Sigmoid colon (tissue), 6 donors: ENCODE measurements at regions not wholly inside any gene's neighbourhood (a gene's known extent, or its start where the extent isn't known, plus 50 kb on each side); places are given as distances from the start of the nearest gene placed in this dataset.

Experiments used
- DNase-seq: peaks from one replicate; pipeline ENCODE4 v3.0.0-alpha.2; 2019
- H3K27ac ChIP-seq, 4 donors: fragments of 200-600 bp; sonication (generic); one replicate each; pipeline ENCODE4 v1.5.1; 2016 to 2019; ENCODE audit warnings: mild to moderate bottlenecking in 1 of 4
- H3K27me3 ChIP-seq, 3 donors: fragments of 200-600 bp; sonication (generic); one replicate each; pipeline ENCODE4 v1.5.1; 2019; ENCODE audit warnings: mild to moderate bottlenecking in 1 of 3
- H3K36me3 ChIP-seq, 4 donors: fragments of 200-600 bp; sonication (generic); one replicate each; pipeline ENCODE4 v1.5.1; 2016 to 2019
- H3K4me1 ChIP-seq, 4 donors: fragments of 200-600 bp; sonication (generic); one replicate each; pipeline ENCODE4 v1.5.1; 2017 to 2019
- H3K4me3 ChIP-seq, 4 donors: fragments of 200-600 bp; sonication (generic); one replicate each; pipeline ENCODE4 v1.5.1; 2017 to 2019; ENCODE audit warnings: mild to moderate bottlenecking in 2 of 4, moderate library complexity in 1 of 4
- H3K9me3 ChIP-seq, 4 donors: fragments of 200-600 bp in 3 of 4; sonication (generic) in 3 of 4; one replicate each; pipeline versions ENCODE4 v1.5.1 to v1.6.1; 2013 to 2019
- EP300 ChIP-seq, 4 donors: sonication (generic); formaldehyde crosslinking; IDR thresholded peaks; one replicate each; pipeline ENCODE4 v1.6.1; 2017; ENCODE audit warnings: antibody characterized with exemption in 4 of 4
- POLR2A ChIP-seq, 2 donors: fragments of 450-650 bp; IDR thresholded peaks; one replicate each; pipeline ENCODE4 v1.6.1; 2016; ENCODE audit warnings: antibody characterized with exemption in 2 of 2, mild to moderate bottlenecking in 2 of 2, moderate library complexity in 2 of 2
- POLR2AphosphoS5 ChIP-seq, 4 donors: sonication (generic); formaldehyde crosslinking; IDR thresholded peaks; one replicate each; pipeline ENCODE4 v1.6.1; 2017; ENCODE audit warnings: antibody characterized with exemption in 4 of 4
- WGBS, 2 donors: extraction: QIAGEN DNeasy Blood & Tissue Kit; methylation state at CpG; one replicate each; pipeline ENCODE4 v1.1.7; 2013; 5-methylcytosine and 5-hydroxymethylcytosine counted together
- intact Hi-C: fragments of 100-400 bp; cut with DNase I; formaldehyde crosslinking; loops from one replicate; pipeline ENCODE4 v1.15.1; 2023
- TF ChIP-seq, protein P1 (sequence below), 4 experiments: fragments of 450-650 bp in 3 of 4; fragments of 200-600 bp in 1 of 4; IDR thresholded peaks; one replicate each; pipeline ENCODE4 v1.5.1; 2016 to 2019; ENCODE audit warnings: antibody characterized with exemption in 4 of 4, mild to moderate bottlenecking in 3 of 4, moderate library complexity in 2 of 4
- donor health status: healthy with polysubstance abuse.
- donor health status: healthy.

DNA sequence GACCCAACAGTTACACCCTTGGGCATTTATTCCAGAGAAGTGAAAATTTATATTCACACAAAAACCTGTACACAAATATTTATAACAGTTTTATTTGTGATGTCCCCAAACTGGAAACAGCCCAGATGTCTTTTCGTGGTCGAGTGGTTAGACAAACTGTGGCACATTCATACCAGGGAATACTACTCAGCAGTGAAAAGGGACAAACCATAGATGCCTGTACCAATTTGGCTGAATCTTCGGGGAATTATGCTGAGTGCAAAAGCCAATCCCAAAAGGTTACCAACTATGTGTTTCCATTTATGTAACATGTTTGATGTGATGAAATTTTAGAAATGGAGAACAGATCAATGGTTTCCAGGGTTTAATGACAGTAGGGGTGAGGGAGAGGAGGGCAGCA, 154.3 kb downstream of the GLI2 start:
- Histone ChIP-seq H3K9me3 (no peaks in the 10 kb centered on the region), H3K4me3 (no peak overlapping the region), H3K27ac (no peak overlapping the region), H3K36me3 (no peaks in the 10 kb centered on the region), H3K27me3 (no peaks in the 10 kb centered on the region), H3K4me1 (peaks cover 0 to 19% (median 12%) of the 10 kb centered on the region in 4 donors)
- intact Hi-C loops = no loop called here
- DNase-seq = no peak
- TF ChIP-seq POLR2AphosphoS5 (IDR thresholded peaks at IDR 0.05) (no peak), EP300 (IDR thresholded peaks at IDR 0.05) (no peak), POLR2A (IDR thresholded peaks at IDR 0.05) (no peak)
- TF ChIP-seq, protein P1, sequence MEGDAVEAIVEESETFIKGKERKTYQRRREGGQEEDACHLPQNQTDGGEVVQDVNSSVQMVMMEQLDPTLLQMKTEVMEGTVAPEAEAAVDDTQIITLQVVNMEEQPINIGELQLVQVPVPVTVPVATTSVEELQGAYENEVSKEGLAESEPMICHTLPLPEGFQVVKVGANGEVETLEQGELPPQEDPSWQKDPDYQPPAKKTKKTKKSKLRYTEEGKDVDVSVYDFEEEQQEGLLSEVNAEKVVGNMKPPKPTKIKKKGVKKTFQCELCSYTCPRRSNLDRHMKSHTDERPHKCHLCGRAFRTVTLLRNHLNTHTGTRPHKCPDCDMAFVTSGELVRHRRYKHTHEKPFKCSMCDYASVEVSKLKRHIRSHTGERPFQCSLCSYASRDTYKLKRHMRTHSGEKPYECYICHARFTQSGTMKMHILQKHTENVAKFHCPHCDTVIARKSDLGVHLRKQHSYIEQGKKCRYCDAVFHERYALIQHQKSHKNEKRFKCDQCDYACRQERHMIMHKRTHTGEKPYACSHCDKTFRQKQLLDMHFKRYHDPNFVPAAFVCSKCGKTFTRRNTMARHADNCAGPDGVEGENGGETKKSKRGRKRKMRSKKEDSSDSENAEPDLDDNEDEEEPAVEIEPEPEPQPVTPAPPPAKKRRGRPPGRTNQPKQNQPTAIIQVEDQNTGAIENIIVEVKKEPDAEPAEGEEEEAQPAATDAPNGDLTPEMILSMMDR (IDR thresholded peaks at IDR 0.05) = no peak
- WGBS, 2 donors = 75 to 85% methylated on average over 3 of the region's 3 CpGs

DNA sequence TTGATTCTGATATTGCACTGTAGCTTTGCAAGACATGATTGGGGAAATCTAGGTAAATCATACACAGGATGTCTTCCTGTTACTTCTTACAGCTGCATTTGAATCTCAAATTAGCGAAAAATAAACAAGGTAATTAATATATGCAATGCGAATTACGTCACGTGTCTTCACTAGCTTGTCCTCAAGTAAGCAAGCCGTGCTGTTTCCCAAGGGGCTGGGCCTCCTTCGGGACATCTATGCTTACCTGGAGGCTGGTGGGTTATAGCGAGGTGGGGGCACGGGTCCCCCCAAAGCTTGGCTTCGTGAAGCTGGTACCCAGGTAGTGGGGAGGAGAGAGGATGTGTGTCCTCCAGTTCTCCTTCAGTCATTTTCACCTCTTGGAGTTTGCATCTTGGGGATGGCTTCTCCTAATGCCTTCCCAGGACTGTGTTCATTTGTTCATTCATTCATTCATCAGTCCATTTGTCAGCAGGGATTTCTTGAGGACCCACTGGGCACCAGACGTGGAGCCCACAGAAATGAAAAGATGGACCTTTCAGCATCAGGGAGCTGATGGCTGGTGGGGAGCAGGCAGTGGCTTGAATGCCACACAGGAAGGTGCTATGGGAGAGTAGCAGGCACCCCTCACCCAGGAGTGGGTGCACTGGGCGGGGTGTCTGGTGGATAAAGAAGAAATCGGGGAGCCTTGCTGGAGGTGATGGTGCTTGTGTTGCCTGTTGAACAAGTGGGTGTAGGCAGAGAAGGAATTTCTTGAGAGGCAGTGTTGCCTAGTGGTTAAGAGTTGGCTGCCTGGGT, 155.1 kb downstream of the GLI2 start:
- TF ChIP-seq, protein P1 (IDR thresholded peaks at IDR 0.05) = no peak
- TF ChIP-seq EP300 (IDR thresholded peaks at IDR 0.05) = no peak
- no peak for TF ChIP-seq POLR2A (IDR thresholded peaks at IDR 0.05)
- no peak for TF ChIP-seq POLR2AphosphoS5 (IDR thresholded peaks at IDR 0.05)
- Histone ChIP-seq H3K4me3 (no peak overlapping the region), H3K4me1 (peaks cover 0 to 19% (median 12%) of the 10 kb centered on the region in 4 donors), H3K36me3 (no peaks in the 10 kb centered on the region), H3K27me3 (no peaks in the 10 kb centered on the region), H3K9me3 (no peaks in the 10 kb centered on the region), H3K27ac (no peak overlapping the region)
- intact Hi-C loops = no loop called here
- DNase-seq = no peak
- WGBS, 2 donors = 86 to 91% methylated on average over 12 of the region's 12 CpGs

DNA sequence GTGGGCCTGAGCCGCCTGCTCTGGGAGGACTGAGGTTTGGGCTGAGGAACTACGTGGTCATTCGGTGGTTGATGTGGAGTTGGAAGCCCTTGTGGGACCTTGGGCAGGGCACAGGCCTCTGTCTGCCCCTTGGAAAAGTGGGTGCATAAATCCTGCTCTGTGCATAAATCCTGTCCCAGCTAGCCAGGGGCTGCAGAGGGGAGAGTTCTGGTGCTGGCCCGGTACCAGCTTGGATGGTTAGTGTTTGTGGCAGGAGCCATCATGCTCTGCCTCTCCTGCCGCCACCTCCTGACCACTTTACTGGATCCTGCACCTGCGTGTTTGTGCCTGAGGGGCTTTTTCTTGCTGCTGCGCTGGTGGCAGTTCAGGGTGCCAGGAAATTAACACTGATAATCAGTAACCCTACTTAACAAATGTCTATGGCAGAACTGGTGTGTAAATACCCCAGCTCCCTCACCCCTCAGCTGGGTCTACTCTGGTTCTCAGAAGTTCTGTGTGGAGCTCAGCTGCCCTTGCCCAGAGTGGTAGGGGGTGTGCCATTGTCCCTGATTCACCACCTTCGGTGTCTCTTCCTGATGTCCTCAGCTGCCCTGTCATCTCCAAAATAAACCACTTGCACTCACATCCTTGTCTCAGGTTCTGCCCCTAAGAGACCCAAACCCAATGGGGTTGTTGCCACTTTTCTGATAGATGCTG, 156.8 kb downstream of the GLI2 start:
- intact Hi-C loops = no loop called here
- whole genome bisulfite sequencing, 2 donors = 94 to 96% methylated on average over 8 of the region's 8 CpGs
- DNase-seq = no peak
- Histone ChIP-seq H3K9me3 (no peaks in the 10 kb centered on the region), H3K27ac (no peak overlapping the region), H3K4me3 (no peak overlapping the region), H3K27me3 (no peaks in the 10 kb centered on the region), H3K36me3 (no peaks in the 10 kb centered on the region), H3K4me1 (peaks cover 0 to 19% (median 12%) of the 10 kb centered on the region in 4 donors)
- no peak for TF ChIP-seq EP300 (IDR thresholded peaks at IDR 0.05)
- TF ChIP-seq POLR2A (IDR thresholded peaks at IDR 0.05) = no peak
- TF ChIP-seq, protein P1 (IDR thresholded peaks at IDR 0.05) = no peak
- TF ChIP-seq POLR2AphosphoS5 (IDR thresholded peaks at IDR 0.05) = no peak

DNA sequence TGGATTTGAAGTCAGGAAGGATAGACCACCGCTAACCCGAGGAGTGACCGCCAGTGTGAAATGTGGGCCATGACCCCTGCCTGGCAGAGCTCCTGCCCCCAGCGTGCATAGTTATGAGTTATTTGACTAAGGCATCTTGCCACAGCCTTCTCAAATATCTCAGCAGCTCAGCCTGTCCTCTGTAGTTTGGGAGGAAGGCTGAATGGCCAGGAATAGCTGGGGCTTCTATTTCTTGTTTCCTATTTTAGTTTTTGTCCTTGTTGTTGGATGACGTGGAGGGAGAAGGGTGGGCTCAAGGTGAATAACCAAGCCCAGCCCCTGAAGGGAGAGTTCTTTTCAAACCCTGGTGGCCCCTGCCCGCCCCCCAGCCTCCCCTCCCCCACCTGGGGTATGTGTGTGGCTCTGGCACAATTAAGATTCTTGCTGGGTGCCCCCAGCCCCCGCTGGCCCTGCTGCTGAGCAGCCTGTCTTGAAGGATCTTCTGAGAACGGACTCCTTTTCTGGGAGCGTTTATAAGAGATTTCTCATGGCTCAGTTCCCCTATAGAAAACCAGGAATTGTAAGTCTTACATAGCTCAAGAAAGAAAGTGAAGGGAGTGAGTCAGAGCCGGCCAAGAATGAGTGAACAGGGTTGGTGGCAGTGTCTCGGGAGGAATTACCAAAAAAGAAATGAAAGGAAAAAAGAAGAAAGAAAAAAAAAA, 157.4 kb downstream of the GLI2 start:
- Histone ChIP-seq H3K27ac (peak overlapping the region in 1 of 4 donors; percentile 1), H3K9me3 (no peaks in the 10 kb centered on the region), H3K4me3 (no peak overlapping the region), H3K4me1 (peaks cover 0 to 19% (median 12%) of the 10 kb centered on the region in 4 donors), H3K36me3 (no peaks in the 10 kb centered on the region), H3K27me3 (no peaks in the 10 kb centered on the region)
- DNase-seq = no peak
- intact Hi-C loops = no loop called here
- TF ChIP-seq POLR2AphosphoS5 (IDR thresholded peaks at IDR 0.05) = no peak
- no peak for TF ChIP-seq EP300 (IDR thresholded peaks at IDR 0.05)
- TF ChIP-seq, protein P1 (IDR thresholded peaks at IDR 0.05) = no peak
- no peak for TF ChIP-seq POLR2A (IDR thresholded peaks at IDR 0.05)
- WGBS, 2 donors = 72 to 79% methylated on average over 11 of the region's 11 CpGs
